ENCODE measurements at regions not wholly inside any gene's neighbourhood (a gene's known extent, or its start where the extent isn't known, plus 50 kb on each side); places are given as distances from the start of the nearest gene placed in this dataset.

- no peak for TF ChIP-seq CTCF (IDR thresholded peaks at IDR 0.05)
- TF ChIP-seq POLR2AphosphoS5 (IDR thresholded peaks at IDR 0.05): no peak
These were observed 275.5 kb downstream of the CDH19 start for GRCh38 chr18:66328296-66328878.

Data from breast epithelium (tissue), 3 donors.